SK-N-SH (cell line): ENCODE measurements at regions not wholly inside any gene's neighbourhood (a gene's known extent, or its start where the extent isn't known, plus 50 kb on each side); places are given as distances from the start of the nearest gene placed in this dataset.

Experiments
- CTCF ChIA-PET: fragments of 300-600, 350-600 bp; formaldehyde crosslinking; extraction: SDS; loops from one replicate; lab custom pipeline; 2021; lab: Yijun Ruan, JAX
- POLR2A ChIA-PET: fragments of 350-600 bp; sonication (Branson Sonifier 250); formaldehyde crosslinking; extraction: SDS; loops from one replicate; lab custom pipeline; 2020; ENCODE audit warnings: antibody characterized with exemption, inconsistent platforms; lab: Yijun Ruan, JAX
- DNase-seq: peaks from one replicate; pipeline ENCODE4 v3.0.0; 2012
- H2AFZ ChIP-seq: fragments of 200-600 bp; sonication (generic); 2 replicates; pipeline ENCODE4 v1.8.1; 2016; ENCODE audit warnings: antibody characterized with exemption, mild to moderate bottlenecking, low read depth
- H3F3A ChIP-seq: fragments of 200-600 bp; sonication (generic); replicated peaks from 2 replicates; pipeline ENCODE3; 2016; ENCODE audit warnings: antibody characterized with exemption, mild to moderate bottlenecking; ENCODE audit not compliant: insufficient read depth
- H3K27ac ChIP-seq, 2 experiments: fragments of 200-500 bp in 1 of 2; fragments of 200-600 bp in 1 of 2; sonication (Bioruptor generic) in 1 of 2; sonication (generic), shearing (Covaris generic) in 1 of 2; 2 replicates each; pipeline versions ENCODE4 v1.5.1 to v1.6.1; 2014 to 2016; ENCODE audit warnings: low read depth in 2 of 2, inconsistent platforms in 1 of 2, low read length in 1 of 2, mild to moderate bottlenecking in 1 of 2, mixed read lengths in 1 of 2
- H3K27me3 ChIP-seq: fragments of 200-600 bp; sonication (generic), shearing (Covaris generic); 2 replicates; pipeline ENCODE4 v1.6.1; 2016; ENCODE audit warnings: mixed run types; ENCODE audit not compliant: insufficient read depth
- H3K36me3 ChIP-seq, 2 experiments: fragments of 200-500 bp in 1 of 2; fragments of 200-600 bp in 1 of 2; sonication (Bioruptor generic) in 1 of 2; sonication (generic) in 1 of 2; replicated peaks in 1 of 2; 2 replicates each; pipeline versions ENCODE3 to v1.5.1; 2014 to 2016; ENCODE audit warnings: low read length in 1 of 2, mild to moderate bottlenecking in 1 of 2; ENCODE audit not compliant: insufficient read depth in 2 of 2, control insufficient read depth in 1 of 2
- H3K4me1 ChIP-seq, 2 experiments: fragments of 200-500 bp in 1 of 2; fragments of 200-600 bp in 1 of 2; sonication (Bioruptor generic) in 1 of 2; sonication (generic), shearing (Covaris generic) in 1 of 2; 2 replicates each; pipeline versions ENCODE4 v1.5.1 to v1.6.1; 2014 to 2016; ENCODE audit warnings: low read depth in 1 of 2, low read length in 1 of 2, mixed run types in 1 of 2; ENCODE audit not compliant: insufficient read depth in 2 of 2, control insufficient read depth in 1 of 2
- H3K4me2 ChIP-seq: fragments of 200-600 bp; sonication (generic), shearing (Covaris generic); 2 replicates; pipeline ENCODE4 v1.6.1; 2017; ENCODE audit warnings: mixed run types
- H3K4me3 ChIP-seq, 2 experiments: fragments of 200-500 bp in 1 of 2; fragments of 200-600 bp in 1 of 2; sonication (Bioruptor generic) in 1 of 2; sonication (generic), shearing (Covaris generic) in 1 of 2; 2 replicates each; pipeline versions ENCODE4 v1.5.1 to v1.8.1; 2014 to 2016; ENCODE audit warnings: low read depth in 2 of 2, inconsistent platforms in 1 of 2, low read length in 1 of 2, mild to moderate bottlenecking in 1 of 2, mixed read lengths in 1 of 2, moderate library complexity in 1 of 2
- H3K79me2 ChIP-seq: fragments of 200-600 bp; sonication (generic); 2 replicates; pipeline ENCODE4 v1.8.1; 2017; ENCODE audit warnings: mild to moderate bottlenecking; ENCODE audit not compliant: insufficient read depth
- H3K9ac ChIP-seq: fragments of 200-600 bp; sonication (generic); 2 replicates; pipeline ENCODE4 v1.6.1; 2017; ENCODE audit warnings: mixed run types
- H3K9me2 ChIP-seq: fragments of 200-600 bp; sonication (generic); 2 replicates; pipeline ENCODE4 v1.6.1; 2017; ENCODE audit warnings: mixed run types
- H3K9me3 ChIP-seq: fragments of 200-600 bp; sonication (generic); 2 replicates; pipeline ENCODE4 v1.6.1; 2017; ENCODE audit warnings: mixed run types, mild to moderate bottlenecking, moderate library complexity
- H4K20me1 ChIP-seq: fragments of 200-600 bp; sonication (generic); 2 replicates; pipeline ENCODE4 v1.6.1; 2017; ENCODE audit warnings: mild to moderate bottlenecking, mixed run types; ENCODE audit not compliant: insufficient read depth
- EP300 ChIP-seq, 2 experiments: IDR thresholded peaks; 2 replicates each; pipeline versions ENCODE4 v1.4.0 to v1.6.1; 2012; ENCODE audit warnings: borderline replicate concordance in 1 of 2, low read depth in 1 of 2, low read length in 1 of 2
- EZH2phosphoT487 ChIP-seq: fragments of 200-600 bp; sonication (generic); IDR thresholded peaks from 2 replicates; pipeline ENCODE4 v1.6.1; 2017; ENCODE audit warnings: low read depth, mixed run types, mild to moderate bottlenecking, antibody characterized with exemption, moderate library complexity, borderline replicate concordance
- FOSL2 ChIP-seq: IDR thresholded peaks from 2 replicates; pipeline ENCODE4 v1.4.0; 2012; ENCODE audit warnings: low read depth, mild to moderate bottlenecking, moderate library complexity, borderline replicate concordance
- FOXM1 ChIP-seq: IDR thresholded peaks from 2 replicates; pipeline ENCODE4 v1.4.0; 2012; ENCODE audit warnings: low read depth, mild to moderate bottlenecking
- JUND ChIP-seq: IDR thresholded peaks from 2 replicates; pipeline ENCODE4 v1.4.0; 2012
- MAX ChIP-seq: IDR thresholded peaks from 2 replicates; pipeline ENCODE4 v1.4.0; 2012; ENCODE audit warnings: low read depth
- MXI1 ChIP-seq: IDR thresholded peaks from 2 replicates; pipeline ENCODE4 v1.6.1; 2012; ENCODE audit warnings: mild to moderate bottlenecking, low read depth, low read length, improper control_type of control experiment
- PBX3 ChIP-seq: IDR thresholded peaks from 2 replicates; pipeline ENCODE4; 2012
- RCOR1 ChIP-seq: fragments of 150-350 bp; IDR thresholded peaks from 2 replicates; pipeline ENCODE4 v1.6.1; 2017; ENCODE audit warnings: antibody characterized with exemption, low read length
- RXRA ChIP-seq: IDR thresholded peaks from 2 replicates; pipeline ENCODE4 v1.4.0; 2012; ENCODE audit warnings: low read depth, mild to moderate bottlenecking, borderline replicate concordance
- TAF1 ChIP-seq: IDR thresholded peaks from 2 replicates; pipeline ENCODE4 v1.6.1; 2012; ENCODE audit warnings: low read depth, mild to moderate bottlenecking, low read length, moderate library complexity, borderline replicate concordance
- TCF12 ChIP-seq: IDR thresholded peaks from 2 replicates; pipeline ENCODE4 v1.4.0; 2012
- ZBTB33 ChIP-seq: IDR thresholded peaks from 2 replicates; pipeline ENCODE4 v1.4.0; 2012; ENCODE audit warnings: low read depth, borderline replicate concordance
- WGBS: methylation state at CpG from one replicate; pipeline ENCODE4 v1.1.6; 2017; ENCODE audit warnings: low lambda C conversion rate; 5-methylcytosine and 5-hydroxymethylcytosine counted together

- no peak overlapping the region for H3K4me2 ChIP-seq
- no peak overlapping the region for H3K9ac ChIP-seq
- H3K4me3 ChIP-seq = no peak overlapping the region
- H3F3A ChIP-seq = no peaks in the 10 kb centered on the region
- peaks cover 0 to 2% of the 10 kb centered on the region in 2 experiments; a peak in 1 of 4 replicates for H3K4me1 ChIP-seq
- H3K36me3 ChIP-seq = no peaks in the 10 kb centered on the region
- no peaks in the 10 kb centered on the region for H3K27me3 ChIP-seq
- H3K9me2 ChIP-seq = no peaks in the 10 kb centered on the region
- DNase-seq = no peak
- ChIA-PET CTCF (no interaction called here), POLR2A (no interaction called here)
- no peak overlapping the region for H3K27ac ChIP-seq
- no peaks in the 10 kb centered on the region for H3K79me2 ChIP-seq
- TF ChIP-seq MAX = no peak
- no peak for TF ChIP-seq MXI1
- TF ChIP-seq RCOR1 = no peak
- TF ChIP-seq FOSL2 = no peak
- no peak for TF ChIP-seq EP300 (IDR thresholded peaks at IDR 0.05; ENCODE audit: borderline replicate concordance in 1 of 2, low read depth in 1 of 2, low read length in 1 of 2)
- no peak for TF ChIP-seq RXRA
- no peak for TF ChIP-seq ZBTB33
- no peak for TF ChIP-seq TAF1
- no peak for TF ChIP-seq JUND
- TF ChIP-seq EZH2phosphoT487 = no peak
- TF ChIP-seq PBX3 = no peak
- TF ChIP-seq FOXM1 = no peak
- no peaks in the 10 kb centered on the region for H4K20me1 ChIP-seq
- H2AFZ ChIP-seq = no peak overlapping the region
- WGBS = 42% methylated on average over 2 of the region's 2 CpGs
- H3K9me3 ChIP-seq = no peaks in the 10 kb centered on the region
Observed at GRCh38 chr3:77933926-77934325, 894.0 kb downstream of the ROBO2 start.

GRCh38 chr3:77935418-77935817 lies 895.5 kb downstream of the ROBO2 start:
- Histone ChIP-seq H3K4me2 (no peak overlapping the region), H3K4me1 (peaks cover 0 to 2% of the 10 kb centered on the region in 2 experiments; a peak in 1 of 4 replicates), H3K4me3 (no peak overlapping the region), H2AFZ (no peak overlapping the region), H3F3A (no peaks in the 10 kb centered on the region), H3K27me3 (no peaks in the 10 kb centered on the region), H3K27ac (no peak overlapping the region), H3K9ac (no peak overlapping the region), H3K36me3 (no peaks in the 10 kb centered on the region), H3K9me3 (no peaks in the 10 kb centered on the region), H3K9me2 (no peaks in the 10 kb centered on the region), H4K20me1 (no peaks in the 10 kb centered on the region), H3K79me2 (no peaks in the 10 kb centered on the region)
- WGBS = 29% methylated on average over 1 of the region's 1 CpG
- CTCF ChIA-PET = no interaction called here
- TF ChIP-seq JUND = no peak
- no peak for TF ChIP-seq TCF12
- POLR2A ChIA-PET = no interaction called here
- DNase-seq = no peak
